K562 (cell line): ENCODE measurements at regions not wholly inside any gene's neighbourhood (a gene's known extent, or its start where the extent isn't known, plus 50 kb on each side); places are given as distances from the start of the nearest gene placed in this dataset.

Experiments used
- GABPA ChIP-seq: fragments of 200-800 bp; sonication (Bioruptor generic); conservative IDR thresholded peaks from 2 replicates; pipeline ENCODE4 v1.6.1; 2016; ENCODE audit warnings: low read depth, missing genetic modification characterization, missing compliant biosample characterization
- REST ChIP-seq, 2 experiments: fragments of 450-650 bp; formaldehyde crosslinking in 1 of 2; IDR thresholded peaks; 2 replicates each; pipeline versions ENCODE4 v1.4.0 to v1.6.1; 2014 to 2020; ENCODE audit warnings: mild to moderate bottlenecking in 2 of 2, borderline replicate concordance in 1 of 2, low read depth in 1 of 2
- TEAD4 ChIP-seq, 2 experiments: sonication (generic) in 1 of 2; formaldehyde crosslinking in 1 of 2; IDR thresholded peaks; 2 replicates each; pipeline versions ENCODE4 v1.6.1 to v1.8.0; 2012 to 2022; ENCODE audit warnings: borderline replicate concordance in 1 of 2, inconsistent platforms in 1 of 2, low read length in 1 of 2, mild to moderate bottlenecking in 1 of 2, missing genetic modification reagents in 1 of 2
- ZNF253 ChIP-seq: fragments of 250-450 bp; sonication (Bioruptor Pico); conservative IDR thresholded peaks from 2 replicates; pipeline ENCODE4 v1.6.1; 2021; ENCODE audit warnings: mild to moderate bottlenecking
- ZNF318 ChIP-seq, 2 experiments: fragments of 450-650 bp; IDR thresholded peaks; 2 replicates each; pipeline ENCODE4 v1.6.1; 2016; ENCODE audit warnings: mild to moderate bottlenecking in 2 of 2, borderline replicate concordance in 1 of 2, low read depth in 1 of 2, moderate library complexity in 1 of 2

GRCh38 chr9:115668521-115668920 lies 485.1 kb upstream of the PAPPA start (continued):
- TF ChIP-seq ZNF318 (IDR thresholded peaks at IDR 0.05; ENCODE audit: borderline replicate concordance in 1 of 2, low read depth in 1 of 2) = no peak
- TF ChIP-seq TEAD4 (IDR thresholded peaks at IDR 0.05; ENCODE audit: low read length) = no peak
- TF ChIP-seq TEAD4 (CRISPR knock-in tag; IDR thresholded peaks at IDR 0.05; ENCODE audit: borderline replicate concordance) = no peak
- no peak for TF ChIP-seq GABPA
- no peak for TF ChIP-seq REST (IDR thresholded peaks at IDR 0.05; ENCODE audit: borderline replicate concordance)
- TF ChIP-seq REST (CRISPR knock-in tag; IDR thresholded peaks at IDR 0.05; ENCODE audit: low read depth) = no peak
- no peak for TF ChIP-seq ZNF253 (CRISPR knock-in tag)
